ENCODE measurements at regions not wholly inside any gene's neighbourhood (a gene's known extent, or its start where the extent isn't known, plus 50 kb on each side); places are given as distances from the start of the nearest gene placed in this dataset.

DNA sequence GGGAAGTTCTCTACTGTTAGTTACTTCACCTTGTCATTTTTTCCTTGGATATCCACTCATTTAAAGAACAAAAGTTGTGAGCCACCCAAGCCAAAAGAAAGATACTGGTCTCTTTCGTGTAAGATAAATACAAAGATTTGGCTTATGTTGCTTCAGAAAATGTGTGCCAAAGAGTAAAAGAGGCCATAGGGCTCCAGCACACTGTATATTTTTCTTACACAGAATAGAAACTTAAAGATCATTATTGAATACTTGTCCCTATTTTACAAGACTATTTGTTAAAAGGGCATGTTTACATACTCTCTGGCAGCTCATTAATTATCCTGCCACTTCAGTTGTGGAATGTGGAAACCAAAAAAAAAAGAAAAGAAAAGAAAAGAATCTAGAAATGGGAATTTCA lies 284.2 kb upstream of the LRRC7 start:
- no peak for TF ChIP-seq EP300 (IDR thresholded peaks at IDR 0.05)
- TF ChIP-seq POLR2AphosphoS5 (IDR thresholded peaks at IDR 0.05) = no peak
- no peak for TF ChIP-seq POLR2A (IDR thresholded peaks at IDR 0.05)
- H3K27ac ChIP-seq = no peak overlapping the region
- 0 to 17% methylated on average over 1 of the region's 1 CpG for WGBS, 2 donors (ENCODE audit: low coverage in 1 of 2)
- H3K27me3 ChIP-seq = no peaks in the 10 kb centered on the region
- no peaks in the 10 kb centered on the region for H3K36me3 ChIP-seq
- peaks cover 0 to 8% (median 0%) of the 10 kb centered on the region in 3 donors for H3K4me1 ChIP-seq
- no peak for ATAC-seq
- H3K4me3 ChIP-seq = no peak overlapping the region
- H3K9me3 ChIP-seq = no peaks in the 10 kb centered on the region

DNA sequence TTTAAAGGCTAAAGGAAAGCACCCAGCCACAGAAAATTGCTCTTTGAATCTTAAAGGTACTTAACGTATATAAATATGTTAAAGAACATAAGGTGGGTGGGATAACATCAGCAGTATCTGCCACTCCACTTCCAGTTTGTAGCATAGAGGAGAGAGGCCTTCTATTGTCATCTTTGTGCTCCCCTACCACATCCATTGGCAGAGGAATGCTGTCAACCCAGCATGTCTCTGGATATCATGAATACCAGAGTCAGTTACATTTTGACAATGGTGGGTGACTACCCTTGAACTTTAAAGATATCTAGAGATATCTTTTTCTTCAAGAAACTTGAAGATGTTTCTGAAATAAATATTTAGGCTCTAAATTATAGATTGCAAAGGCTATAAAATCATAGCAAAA lies 283.2 kb upstream of the LRRC7 start:
- TF ChIP-seq, protein P1, sequence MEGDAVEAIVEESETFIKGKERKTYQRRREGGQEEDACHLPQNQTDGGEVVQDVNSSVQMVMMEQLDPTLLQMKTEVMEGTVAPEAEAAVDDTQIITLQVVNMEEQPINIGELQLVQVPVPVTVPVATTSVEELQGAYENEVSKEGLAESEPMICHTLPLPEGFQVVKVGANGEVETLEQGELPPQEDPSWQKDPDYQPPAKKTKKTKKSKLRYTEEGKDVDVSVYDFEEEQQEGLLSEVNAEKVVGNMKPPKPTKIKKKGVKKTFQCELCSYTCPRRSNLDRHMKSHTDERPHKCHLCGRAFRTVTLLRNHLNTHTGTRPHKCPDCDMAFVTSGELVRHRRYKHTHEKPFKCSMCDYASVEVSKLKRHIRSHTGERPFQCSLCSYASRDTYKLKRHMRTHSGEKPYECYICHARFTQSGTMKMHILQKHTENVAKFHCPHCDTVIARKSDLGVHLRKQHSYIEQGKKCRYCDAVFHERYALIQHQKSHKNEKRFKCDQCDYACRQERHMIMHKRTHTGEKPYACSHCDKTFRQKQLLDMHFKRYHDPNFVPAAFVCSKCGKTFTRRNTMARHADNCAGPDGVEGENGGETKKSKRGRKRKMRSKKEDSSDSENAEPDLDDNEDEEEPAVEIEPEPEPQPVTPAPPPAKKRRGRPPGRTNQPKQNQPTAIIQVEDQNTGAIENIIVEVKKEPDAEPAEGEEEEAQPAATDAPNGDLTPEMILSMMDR (IDR thresholded peaks at IDR 0.05) = no peak
- TF ChIP-seq POLR2A (IDR thresholded peaks at IDR 0.05) (no peak), EP300 (IDR thresholded peaks at IDR 0.05) (no peak), POLR2AphosphoS5 (IDR thresholded peaks at IDR 0.05) (no peak)
- ATAC-seq = no peak
- Histone ChIP-seq H3K27ac (no peak overlapping the region), H3K4me3 (no peak overlapping the region), H3K36me3 (no peaks in the 10 kb centered on the region), H3K9me3 (no peaks in the 10 kb centered on the region), H3K27me3 (no peaks in the 10 kb centered on the region), H3K4me1 (peaks cover 0 to 8% (median 0%) of the 10 kb centered on the region in 3 donors)
- 88% methylated on average over 1 of the region's 1 CpG; no CpG with 5 or more reads in 1 of the 2 donors for WGBS, 2 donors (ENCODE audit: low coverage in 1 of 2)

DNA sequence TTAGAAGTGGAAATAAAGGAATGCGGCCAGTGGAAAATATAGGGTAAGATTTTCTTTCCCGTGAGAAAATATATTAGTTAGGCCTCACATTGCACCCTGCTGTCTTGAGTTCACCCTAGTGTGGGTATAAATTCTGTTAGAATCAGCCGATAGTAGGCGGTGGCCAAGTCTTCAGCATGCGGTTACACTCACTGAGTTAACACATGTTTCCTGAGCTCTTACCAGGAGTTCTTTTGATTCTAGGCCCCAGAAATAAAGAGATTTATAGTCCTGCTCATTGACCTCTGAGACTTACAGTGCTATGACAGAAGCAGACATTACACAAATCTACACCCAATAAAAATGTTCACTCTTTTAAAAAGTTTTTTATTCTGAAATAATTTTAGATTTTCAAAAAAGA lies 279.3 kb upstream of the LRRC7 start:
- TF ChIP-seq POLR2AphosphoS5 (IDR thresholded peaks at IDR 0.05) (no peak), EP300 (IDR thresholded peaks at IDR 0.05) (no peak), POLR2A (IDR thresholded peaks at IDR 0.05) (no peak)
- TF ChIP-seq, protein P1 (IDR thresholded peaks at IDR 0.05) = no peak
- WGBS, 2 donors (ENCODE audit: low coverage in 1 of 2) = 95 to 97% methylated on average over 5 of the region's 5 CpGs
- Histone ChIP-seq H3K27ac (no peak overlapping the region), H3K9me3 (no peaks in the 10 kb centered on the region), H3K36me3 (no peaks in the 10 kb centered on the region), H3K27me3 (no peaks in the 10 kb centered on the region), H3K4me3 (no peak overlapping the region), H3K4me1 (peaks cover 0 to 6% (median 0%) of the 10 kb centered on the region in 3 donors)
- ATAC-seq = no peak

DNA sequence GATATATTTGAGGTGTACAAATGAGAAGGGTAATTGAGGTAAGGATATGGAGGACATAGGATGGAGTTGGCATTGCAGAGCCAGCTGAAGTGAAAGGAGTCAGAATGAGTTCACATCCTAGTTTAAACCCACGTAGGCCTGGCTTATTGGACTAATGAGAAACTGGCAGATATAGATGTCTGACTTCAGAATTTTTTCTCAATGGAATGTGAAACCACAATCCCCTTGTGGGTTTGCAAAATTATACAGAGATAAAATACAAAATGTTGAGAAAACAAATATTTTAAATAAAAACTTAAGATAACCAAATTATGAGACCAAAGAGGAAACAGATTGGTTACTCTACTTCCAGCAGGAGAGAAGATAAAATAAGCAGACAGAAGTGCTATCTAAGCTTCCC lies 277.4 kb upstream of the LRRC7 start:
- WGBS, 2 donors (ENCODE audit: low coverage in 1 of 2) = 57 to 83% methylated on average over 1 of the region's 1 CpG
- no peaks in the 10 kb centered on the region for H3K27me3 ChIP-seq
- H3K27ac ChIP-seq = no peak overlapping the region
- TF ChIP-seq POLR2AphosphoS5 (IDR thresholded peaks at IDR 0.05) = no peak
- TF ChIP-seq, protein P1 (IDR thresholded peaks at IDR 0.05) = no peak
- TF ChIP-seq EP300 (IDR thresholded peaks at IDR 0.05) = no peak
- TF ChIP-seq POLR2A (IDR thresholded peaks at IDR 0.05) = no peak
- no peak overlapping the region for H3K4me3 ChIP-seq
- H3K4me1 ChIP-seq = no peaks in the 10 kb centered on the region
- H3K36me3 ChIP-seq = no peaks in the 10 kb centered on the region
- ATAC-seq = no peak
- H3K9me3 ChIP-seq = no peaks in the 10 kb centered on the region

DNA sequence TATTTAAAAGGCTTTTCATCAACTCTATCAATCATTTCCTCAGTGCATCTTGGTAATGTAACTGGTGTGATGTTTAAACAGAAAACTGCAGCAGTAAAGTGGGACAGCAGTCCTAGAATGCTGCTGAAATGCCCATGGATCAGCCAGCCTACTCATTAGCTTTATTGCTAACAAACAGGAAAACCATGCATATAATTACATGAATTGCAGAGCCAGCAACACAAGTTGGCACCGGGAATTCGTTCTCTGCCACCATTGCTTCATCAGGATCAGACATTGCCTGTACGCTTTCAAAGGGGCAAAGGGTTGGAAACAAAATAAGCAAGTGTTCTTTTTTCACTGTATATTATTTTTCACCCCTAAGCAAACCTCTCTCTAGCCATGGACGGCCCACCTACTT lies 276.2 kb upstream of the LRRC7 start:
- H3K27me3 ChIP-seq = no peaks in the 10 kb centered on the region
- no peaks in the 10 kb centered on the region for H3K9me3 ChIP-seq
- 85 to 88% methylated on average over 4 of the region's 4 CpGs for WGBS, 2 donors (ENCODE audit: low coverage in 1 of 2)
- no peak overlapping the region for H3K4me3 ChIP-seq
- no peak overlapping the region for H3K27ac ChIP-seq
- no peaks in the 10 kb centered on the region for H3K36me3 ChIP-seq
- ATAC-seq = no peak
- H3K4me1 ChIP-seq = no peaks in the 10 kb centered on the region
- TF ChIP-seq POLR2A (IDR thresholded peaks at IDR 0.05) = no peak
- TF ChIP-seq EP300 (IDR thresholded peaks at IDR 0.05) = no peak
- no peak for TF ChIP-seq POLR2AphosphoS5 (IDR thresholded peaks at IDR 0.05)
- TF ChIP-seq, protein P1 (IDR thresholded peaks at IDR 0.05) = no peak

Measured in gastroesophageal sphincter (tissue), 4 donors.